ENCODE measurements at regions not wholly inside any gene's neighbourhood (a gene's known extent, or its start where the extent isn't known, plus 50 kb on each side); places are given as distances from the start of the nearest gene placed in this dataset.
A peak's percentile ranks its signal among the peaks of the same experiment; 100 is the strongest.
"Not testable (repeated sequence)": the region's sequence is repeated elsewhere in the genome, so short reads cannot be mapped to it uniquely, and the experiment has no call there.

- not testable (repeated sequence) for H3K9ac ChIP-seq (ENCODE audit: low read depth, low read length); H3K4me3 ChIP-seq (ENCODE audit: low read depth, low read length); H3K4me1 ChIP-seq (ENCODE audit: control insufficient read depth, insufficient read depth, low read length); H3K9me3 ChIP-seq (ENCODE audit: control insufficient read depth, insufficient read depth, low read length); H3K36me3 ChIP-seq (ENCODE audit: control insufficient read depth, insufficient read depth, low read length); H3K27me3 ChIP-seq (ENCODE audit: control insufficient read depth, insufficient read depth, low read length)
These were observed 101.8 kb downstream of the TBX20 start for GRCh38 chr7:35152059-35152458.

DNA sequence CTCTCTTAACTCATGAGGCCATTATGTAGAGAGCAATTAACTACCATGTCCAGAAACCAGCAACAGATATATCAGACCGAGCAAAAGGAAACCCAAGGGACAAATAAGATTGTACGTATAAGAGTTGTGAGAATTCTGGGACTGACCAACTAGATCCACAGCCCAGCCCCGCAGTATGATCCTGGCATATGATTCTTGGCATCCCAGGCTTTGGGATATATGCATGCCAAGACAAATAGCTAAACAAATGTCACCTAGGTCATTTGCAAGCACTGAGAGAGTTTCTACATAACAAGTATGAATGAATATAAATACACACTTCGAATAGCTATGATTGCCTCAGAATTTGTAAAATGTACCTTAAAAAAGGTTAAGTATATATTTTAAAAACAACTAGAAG lies 105.9 kb downstream of the TBX20 start:
- H3K4me3 ChIP-seq (ENCODE audit: low read depth, low read length); H3K9ac ChIP-seq (ENCODE audit: low read depth, low read length); H3K27me3 ChIP-seq (ENCODE audit: control insufficient read depth, insufficient read depth, low read length); H3K36me3 ChIP-seq (ENCODE audit: control insufficient read depth, insufficient read depth, low read length); H3K9me3 ChIP-seq (ENCODE audit: control insufficient read depth, insufficient read depth, low read length); H3K4me1 ChIP-seq (ENCODE audit: control insufficient read depth, insufficient read depth, low read length): not testable (repeated sequence)

DNA sequence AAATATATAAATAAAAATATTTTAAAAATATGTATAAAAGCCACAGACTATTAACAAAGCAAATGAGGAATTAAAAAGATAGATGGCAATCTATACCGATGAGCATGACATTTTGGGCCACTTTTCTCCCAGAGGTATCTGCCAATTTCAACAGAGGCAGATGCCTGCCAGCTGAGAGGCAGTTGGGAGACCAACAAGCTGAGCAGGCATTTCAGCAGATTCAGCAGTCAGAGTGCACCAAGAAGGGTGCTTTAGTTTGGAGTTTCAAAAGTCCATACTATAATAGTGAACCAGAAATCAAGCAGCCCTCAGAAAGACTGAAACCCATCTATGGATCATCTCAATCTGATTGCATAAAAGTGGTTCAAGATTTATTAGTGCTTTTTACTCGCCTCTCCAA lies 104.8 kb upstream of the DPY19L1 start:
- H3K9me3 ChIP-seq (ENCODE audit: control insufficient read depth, insufficient read depth, low read length); H3K4me1 ChIP-seq (ENCODE audit: control insufficient read depth, insufficient read depth, low read length); H3K9ac ChIP-seq (ENCODE audit: low read depth, low read length); H3K36me3 ChIP-seq (ENCODE audit: control insufficient read depth, insufficient read depth, low read length); H3K4me3 ChIP-seq (ENCODE audit: low read depth, low read length); H3K27me3 ChIP-seq (ENCODE audit: control insufficient read depth, insufficient read depth, low read length): not testable (repeated sequence)

DNA sequence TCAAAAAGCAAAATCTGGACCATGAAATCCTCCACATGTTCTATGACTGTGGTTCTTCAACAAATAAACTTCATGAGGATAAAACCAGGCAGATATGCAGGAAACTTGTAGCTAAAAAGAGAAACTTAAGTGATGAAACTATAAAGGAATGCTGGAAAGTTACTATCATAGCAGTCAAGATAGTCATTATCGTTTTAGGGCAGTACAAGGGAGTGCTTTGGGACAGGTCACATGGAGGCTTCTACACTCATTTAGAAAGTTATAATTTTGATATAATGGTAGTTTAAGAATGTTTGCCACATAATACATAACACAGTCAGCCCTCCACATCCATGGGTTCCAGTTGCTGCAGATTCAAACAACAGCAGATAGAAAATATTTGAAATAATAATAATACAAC lies 102.0 kb upstream of the DPY19L1 start:
- not testable (repeated sequence) for H3K36me3 ChIP-seq (ENCODE audit: control insufficient read depth, insufficient read depth, low read length); H3K9ac ChIP-seq (ENCODE audit: low read depth, low read length); H3K27me3 ChIP-seq (ENCODE audit: control insufficient read depth, insufficient read depth, low read length); H3K4me3 ChIP-seq (ENCODE audit: low read depth, low read length); H3K9me3 ChIP-seq (ENCODE audit: control insufficient read depth, insufficient read depth, low read length); H3K4me1 ChIP-seq (ENCODE audit: control insufficient read depth, insufficient read depth, low read length)

- H3K9ac ChIP-seq (ENCODE audit: low read depth, low read length); H3K4me3 ChIP-seq (ENCODE audit: low read depth, low read length); H3K9me3 ChIP-seq (ENCODE audit: control insufficient read depth, insufficient read depth, low read length); H3K4me1 ChIP-seq (ENCODE audit: control insufficient read depth, insufficient read depth, low read length); H3K27me3 ChIP-seq (ENCODE audit: control insufficient read depth, insufficient read depth, low read length); H3K36me3 ChIP-seq (ENCODE audit: control insufficient read depth, insufficient read depth, low read length): not testable (repeated sequence)
These were observed 96.2 kb upstream of the DPY19L1 start for GRCh38 chr7:35133465-35133864.

GRCh38 chr7:35133011-35133410 lies 95.7 kb upstream of the DPY19L1 start:
- not testable (repeated sequence) for H3K27me3 ChIP-seq (ENCODE audit: control insufficient read depth, insufficient read depth, low read length); H3K4me3 ChIP-seq (ENCODE audit: low read depth, low read length); H3K9me3 ChIP-seq (ENCODE audit: control insufficient read depth, insufficient read depth, low read length); H3K4me1 ChIP-seq (ENCODE audit: control insufficient read depth, insufficient read depth, low read length); H3K36me3 ChIP-seq (ENCODE audit: control insufficient read depth, insufficient read depth, low read length); H3K9ac ChIP-seq (ENCODE audit: low read depth, low read length)

DNA sequence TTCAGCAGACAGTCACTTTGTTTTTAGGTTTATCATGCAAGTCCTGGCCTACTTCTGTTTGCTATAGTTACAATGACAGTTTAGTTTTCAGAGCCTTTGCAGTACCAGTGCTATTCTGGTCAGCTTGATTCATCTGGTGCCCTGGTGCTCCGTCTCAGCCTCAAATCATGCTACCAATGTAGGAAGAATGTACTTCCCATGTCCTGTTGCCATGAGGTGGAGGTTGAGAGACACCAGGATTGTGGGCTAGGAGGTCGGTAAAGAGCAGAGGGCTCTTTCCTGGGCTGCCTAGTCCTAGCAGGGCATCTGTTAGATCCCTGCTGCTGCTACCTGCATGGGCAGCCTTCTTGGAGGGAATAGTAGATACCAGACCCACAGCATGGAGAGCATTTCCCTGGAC lies 91.4 kb upstream of the DPY19L1 start:
- H3K36me3 ChIP-seq (ENCODE audit: control insufficient read depth, insufficient read depth, low read length); H3K4me3 ChIP-seq (ENCODE audit: low read depth, low read length); H3K9ac ChIP-seq (ENCODE audit: low read depth, low read length); H3K9me3 ChIP-seq (ENCODE audit: control insufficient read depth, insufficient read depth, low read length); H3K4me1 ChIP-seq (ENCODE audit: control insufficient read depth, insufficient read depth, low read length); H3K27me3 ChIP-seq (ENCODE audit: control insufficient read depth, insufficient read depth, low read length): not testable (repeated sequence)

DNA sequence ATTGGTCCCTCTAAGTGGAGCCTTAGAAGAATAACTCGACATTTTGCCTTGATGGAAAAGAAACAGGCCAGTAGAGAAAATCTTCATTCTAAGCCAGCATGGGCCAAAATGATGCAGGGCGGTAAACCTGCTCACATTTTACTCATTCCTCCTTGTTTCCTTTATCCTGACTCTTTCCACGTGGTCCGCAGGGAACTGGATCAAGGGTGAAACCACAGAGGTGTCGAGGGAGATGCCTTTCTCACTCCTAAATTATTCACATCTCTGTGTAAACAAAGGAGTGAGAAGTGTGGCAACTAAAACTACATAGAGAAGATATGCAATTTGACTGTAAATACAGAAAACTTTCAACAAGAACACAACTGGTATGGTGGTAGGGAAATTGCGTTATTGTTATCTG lies 81.2 kb upstream of the DPY19L1 start:
- H3K4me3 ChIP-seq (ENCODE audit: low read depth, low read length); H3K4me1 ChIP-seq (ENCODE audit: control insufficient read depth, insufficient read depth, low read length); H3K9ac ChIP-seq (ENCODE audit: low read depth, low read length); H3K36me3 ChIP-seq (ENCODE audit: control insufficient read depth, insufficient read depth, low read length); H3K27me3 ChIP-seq (ENCODE audit: control insufficient read depth, insufficient read depth, low read length); H3K9me3 ChIP-seq (ENCODE audit: control insufficient read depth, insufficient read depth, low read length): not testable (repeated sequence)

- not testable (repeated sequence) for H3K9ac ChIP-seq (ENCODE audit: low read depth, low read length); H3K9me3 ChIP-seq (ENCODE audit: control insufficient read depth, insufficient read depth, low read length); H3K27me3 ChIP-seq (ENCODE audit: control insufficient read depth, insufficient read depth, low read length); H3K4me1 ChIP-seq (ENCODE audit: control insufficient read depth, insufficient read depth, low read length); H3K4me3 ChIP-seq (ENCODE audit: low read depth, low read length); H3K36me3 ChIP-seq (ENCODE audit: control insufficient read depth, insufficient read depth, low read length)
These were observed 69.4 kb upstream of the DPY19L1 start for GRCh38 chr7:35106667-35107066.

- not testable (repeated sequence) for H3K27me3 ChIP-seq (ENCODE audit: control insufficient read depth, insufficient read depth, low read length); H3K4me3 ChIP-seq (ENCODE audit: low read depth, low read length); H3K36me3 ChIP-seq (ENCODE audit: control insufficient read depth, insufficient read depth, low read length); H3K4me1 ChIP-seq (ENCODE audit: control insufficient read depth, insufficient read depth, low read length); H3K9ac ChIP-seq (ENCODE audit: low read depth, low read length); H3K9me3 ChIP-seq (ENCODE audit: control insufficient read depth, insufficient read depth, low read length)
These were observed 68.2 kb upstream of the DPY19L1 start for GRCh38 chr7:35105511-35105910.

DNA sequence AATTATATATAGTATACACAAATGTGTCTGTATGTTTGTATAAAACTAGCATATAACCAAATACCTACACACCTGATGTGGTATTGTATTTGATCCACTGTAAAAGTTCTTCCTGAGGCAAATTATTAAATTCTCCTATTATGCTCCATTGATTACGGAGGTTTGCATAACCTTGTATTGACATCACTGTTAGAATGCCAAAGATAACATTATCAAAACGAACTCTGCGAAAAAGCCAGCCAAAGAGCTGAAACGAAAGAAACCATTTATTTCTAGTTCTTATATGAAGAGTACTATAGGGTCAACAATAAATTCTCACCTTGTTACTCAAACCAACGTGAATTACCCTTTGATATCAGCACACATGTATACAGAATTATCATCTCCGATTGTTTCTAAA lies 65.6 kb upstream of the DPY19L1 start:
- not testable (repeated sequence) for H3K36me3 ChIP-seq (ENCODE audit: control insufficient read depth, insufficient read depth, low read length)

DNA sequence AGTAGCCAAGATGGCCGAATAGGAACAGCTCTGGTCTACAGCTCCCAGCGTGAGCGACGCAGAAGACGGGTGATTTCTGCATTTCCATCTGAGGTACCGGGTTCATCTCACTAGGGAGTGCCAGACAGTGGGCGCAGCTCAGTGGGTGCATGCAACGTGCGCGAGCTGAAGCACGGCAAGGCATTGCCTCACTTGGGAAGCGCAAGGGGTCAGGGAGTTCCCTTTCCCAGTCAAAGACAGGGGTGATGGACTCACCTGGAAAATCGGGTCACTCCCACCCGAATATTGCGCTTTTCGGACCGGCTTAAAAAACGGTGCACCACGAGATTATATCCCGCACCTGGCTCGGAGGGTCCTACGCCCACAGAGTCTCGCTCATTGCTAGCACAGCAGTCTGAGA lies 55.7 kb upstream of the DPY19L1 start:
- H3K4me3 ChIP-seq (ENCODE audit: low read depth, low read length): peak overlapping the region; percentile 13
- H3K4me1 ChIP-seq (ENCODE audit: control insufficient read depth, insufficient read depth, low read length); H3K36me3 ChIP-seq (ENCODE audit: control insufficient read depth, insufficient read depth, low read length); H3K27me3 ChIP-seq (ENCODE audit: control insufficient read depth, insufficient read depth, low read length); H3K9me3 ChIP-seq (ENCODE audit: control insufficient read depth, insufficient read depth, low read length); H3K9ac ChIP-seq (ENCODE audit: low read depth, low read length): not testable (repeated sequence)

More for the DNA sequence above, 65.6 kb upstream of the DPY19L1 start:
- not testable (repeated sequence) for H3K4me1 ChIP-seq (ENCODE audit: control insufficient read depth, insufficient read depth, low read length); H3K9me3 ChIP-seq (ENCODE audit: control insufficient read depth, insufficient read depth, low read length); H3K27me3 ChIP-seq (ENCODE audit: control insufficient read depth, insufficient read depth, low read length); H3K9ac ChIP-seq (ENCODE audit: low read depth, low read length); H3K4me3 ChIP-seq (ENCODE audit: low read depth, low read length)
